ENCODE measurements at regions not wholly inside any gene's neighbourhood (a gene's known extent, or its start where the extent isn't known, plus 50 kb on each side); places are given as distances from the start of the nearest gene placed in this dataset.

DNA sequence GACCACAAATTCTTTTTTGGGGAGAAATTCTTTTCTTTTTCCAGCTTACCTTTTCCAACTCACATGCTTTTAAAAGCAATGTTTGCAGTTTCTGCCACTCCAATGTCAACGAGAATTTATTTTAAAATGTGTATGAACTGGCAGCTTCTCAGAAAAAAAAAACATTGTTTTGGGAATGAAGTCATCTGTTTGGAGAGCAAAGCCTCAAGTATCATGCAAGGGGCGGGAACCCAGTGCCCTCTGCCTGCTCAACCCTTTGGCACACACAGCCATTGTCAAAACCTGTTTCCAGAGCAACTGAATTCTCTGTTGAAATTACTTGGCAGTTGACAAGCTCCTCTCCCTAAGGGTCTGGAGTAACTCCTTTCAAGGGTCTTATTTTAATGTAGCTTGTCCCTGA is 128.5 kb downstream of the QPCT start:
- DNase-seq, result no peak

DNA sequence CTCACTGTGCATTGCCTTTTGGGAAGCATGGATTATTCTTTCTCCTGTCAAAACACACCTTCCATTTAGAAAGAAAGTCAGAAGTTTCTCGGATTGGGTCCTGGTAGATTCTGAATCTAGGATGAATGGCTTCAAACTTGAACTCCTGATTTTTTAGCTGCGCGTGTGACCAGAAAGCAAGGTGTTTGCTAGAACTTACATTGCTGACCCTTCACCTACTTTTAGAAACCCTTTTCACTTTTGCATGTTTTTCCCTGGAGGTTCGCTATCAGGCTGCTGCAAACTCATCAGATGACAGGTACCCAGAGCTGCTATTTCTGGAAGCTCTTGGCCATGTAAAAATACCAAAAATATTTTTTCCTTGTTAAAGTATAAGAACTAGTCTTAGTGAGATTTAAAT is 132.0 kb downstream of the QPCT start:
- DNase-seq, result no peak

DNA sequence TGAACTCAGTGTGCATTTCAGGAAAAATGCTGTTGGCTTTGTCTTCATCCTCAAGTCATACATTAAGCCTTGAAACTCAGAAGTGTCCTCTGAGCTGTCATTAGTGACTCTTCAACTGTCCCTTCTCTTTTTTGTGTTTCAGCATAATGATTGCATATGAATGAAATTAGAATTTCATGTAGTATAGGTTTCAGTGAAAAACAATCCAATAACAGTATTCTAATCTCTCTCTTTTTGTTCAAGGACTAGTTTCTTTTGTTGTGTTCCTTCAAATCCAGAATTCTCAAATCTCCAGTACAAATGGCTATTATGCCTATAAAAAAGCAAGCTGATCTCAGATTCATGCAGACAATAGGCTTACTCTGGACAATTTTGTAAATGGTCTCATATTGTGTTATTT is 133.5 kb downstream of the QPCT start:
- DNase-seq, result no peak

- DNase-seq, result no peak
These were observed 136.8 kb downstream of the QPCT start for GRCh38 chr2:37481244-37481643.

GRCh38 chr2:37489041-37489456 is 144.6 kb downstream of the QPCT start:
- DNase-seq, result no peak

- DNase-seq, result no peak
These were observed 145.1 kb downstream of the QPCT start for GRCh38 chr2:37489536-37489935.

- DNase-seq, result no peak
These were observed 149.0 kb downstream of the QPCT start for GRCh38 chr2:37493425-37493824.

GRCh38 chr2:37499113-37499512 is 154.7 kb downstream of the QPCT start:
- no peak for DNase-seq

DNA sequence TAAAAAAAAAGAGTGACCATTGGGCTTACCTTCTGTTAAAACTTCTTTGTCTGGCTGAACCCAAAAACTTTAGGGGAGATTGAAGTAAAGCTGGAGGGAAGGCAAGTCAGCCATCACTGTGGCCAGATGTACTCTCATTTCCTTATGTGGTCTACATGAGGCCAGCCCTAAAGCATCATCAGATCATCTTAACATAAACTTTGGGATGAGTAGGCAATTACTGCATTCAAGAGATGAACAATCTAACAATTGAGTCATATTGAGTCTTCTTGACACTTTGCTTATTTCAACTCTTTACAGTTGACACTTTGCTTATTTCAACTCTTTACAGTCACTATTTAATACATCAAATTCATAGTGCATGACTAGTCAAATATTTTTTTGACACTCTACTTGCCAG is 155.6 kb downstream of the QPCT start:
- no peak for DNase-seq

GRCh38 chr2:37501113-37501512 is 156.7 kb downstream of the QPCT start:
- no peak for DNase-seq

DNA sequence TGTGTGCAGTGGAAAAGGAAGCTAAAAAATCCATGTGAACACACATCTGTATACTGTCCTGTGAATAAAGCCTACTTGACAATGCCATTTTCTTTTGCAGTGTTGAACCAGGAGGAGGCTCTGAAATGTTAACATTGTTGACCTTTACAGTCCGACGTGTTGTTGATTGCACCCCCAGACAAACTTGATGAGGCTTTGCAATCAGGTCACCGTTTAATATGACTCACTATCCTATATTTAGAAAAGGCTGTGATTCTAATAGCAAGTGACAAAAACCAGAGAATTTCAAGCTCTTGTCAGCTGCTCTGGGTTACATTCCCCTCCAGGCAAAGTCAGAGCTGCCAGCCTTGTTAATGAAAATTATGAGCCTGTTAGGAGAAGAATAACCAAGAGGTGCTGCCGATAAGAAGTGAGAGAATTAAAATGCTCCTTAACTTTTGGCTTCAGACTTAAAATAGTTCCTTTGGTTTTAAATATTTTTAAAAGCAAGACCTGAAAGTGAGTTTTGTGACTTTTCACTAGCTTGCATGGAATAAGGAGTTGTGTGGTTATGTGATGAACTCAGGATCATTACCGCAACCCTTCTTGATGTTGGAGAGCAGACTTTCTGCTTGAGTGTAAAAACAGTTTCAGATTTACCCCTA is 162.1 kb downstream of the QPCT start:
- DNase-seq, result no peak

- DNase-seq, result no peak
These were observed 162.6 kb downstream of the QPCT start for GRCh38 chr2:37507051-37507410.

DNA sequence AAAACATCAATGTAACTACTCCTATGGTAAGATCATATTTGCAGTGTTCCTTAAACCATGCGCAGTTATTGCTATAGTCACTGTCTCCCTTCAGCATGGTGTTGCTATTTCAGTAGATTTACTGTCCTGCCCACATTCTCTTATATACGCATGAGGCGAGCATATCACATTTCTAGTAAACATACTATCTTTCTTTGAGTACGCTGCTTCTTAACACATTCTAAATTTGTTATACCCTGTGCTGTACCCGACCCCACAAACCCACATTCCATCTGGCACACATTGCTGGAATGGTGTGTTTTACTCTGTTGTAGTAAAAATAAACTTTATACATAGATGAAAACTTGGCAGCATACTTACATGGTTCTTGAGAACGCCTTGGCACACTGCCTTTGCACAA is 163.3 kb downstream of the QPCT start:
- DNase-seq, result no peak

GRCh38 chr2:37512971-37513370 is 158.5 kb downstream of the CDC42EP3 start:
- DNase-seq, result no peak

DNA sequence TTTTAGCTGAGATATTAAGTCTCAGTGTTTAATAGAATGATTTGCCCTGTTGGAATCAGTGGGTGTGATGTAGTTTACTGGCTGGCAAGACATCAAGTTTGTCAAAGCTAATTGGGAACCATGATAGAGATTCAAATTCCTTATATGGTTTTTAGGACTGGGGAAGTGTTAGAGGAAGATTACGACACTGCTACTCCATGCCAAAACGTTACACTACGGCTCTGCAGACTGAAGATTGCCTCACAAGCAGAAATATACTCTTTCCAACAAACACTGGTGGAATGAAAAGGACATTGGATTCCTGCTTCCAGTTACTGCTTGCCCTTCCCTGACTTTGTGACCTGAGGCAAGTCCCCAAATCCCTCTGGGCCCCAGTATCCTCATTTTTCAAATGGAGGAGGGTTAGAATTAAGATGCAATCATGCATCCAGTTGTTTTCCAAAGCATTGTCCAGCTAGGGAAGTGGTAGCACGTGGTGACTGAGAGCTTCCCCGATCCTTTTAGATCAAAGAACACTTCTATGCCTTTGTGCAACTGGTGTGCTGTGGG is 147.6 kb downstream of the CDC42EP3 start:
- DNase-seq, result no peak

- DNase-seq, result no peak
These were observed 145.1 kb downstream of the CDC42EP3 start for GRCh38 chr2:37526323-37526722.

GRCh38 chr2:37526856-37527255 is 144.6 kb downstream of the CDC42EP3 start:
- DNase-seq, result no peak

- no peak for DNase-seq
These were observed 144.1 kb downstream of the CDC42EP3 start for GRCh38 chr2:37527361-37527760.

DNA sequence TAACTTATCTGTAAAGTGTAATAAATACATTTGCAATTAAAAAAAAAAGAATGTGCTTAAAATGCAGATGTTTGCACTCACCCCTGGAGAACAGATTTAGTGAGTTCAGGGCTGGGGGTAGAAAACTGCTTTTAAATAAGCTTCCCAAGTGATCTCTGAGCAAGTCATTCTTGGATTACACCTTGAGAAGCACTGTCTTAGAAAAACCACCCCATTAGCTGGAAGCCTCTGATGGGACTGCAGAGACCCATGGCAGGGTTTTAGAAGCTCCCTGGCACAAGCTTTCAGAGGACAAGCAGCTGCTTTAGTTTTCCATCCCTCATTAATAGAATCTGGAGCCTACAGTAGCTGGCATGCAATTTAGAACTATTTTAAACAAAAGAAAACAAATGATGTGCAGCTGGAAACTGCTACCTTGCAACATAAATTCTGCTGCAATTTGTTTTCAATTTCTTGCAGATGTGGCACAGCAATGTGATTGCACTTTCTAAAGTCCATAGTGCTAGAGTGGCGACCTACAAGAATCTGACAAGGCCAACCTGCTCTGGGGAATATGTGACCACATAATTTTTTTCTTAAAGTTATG is 141.5 kb downstream of the CDC42EP3 start:
- no peak for DNase-seq

DNA sequence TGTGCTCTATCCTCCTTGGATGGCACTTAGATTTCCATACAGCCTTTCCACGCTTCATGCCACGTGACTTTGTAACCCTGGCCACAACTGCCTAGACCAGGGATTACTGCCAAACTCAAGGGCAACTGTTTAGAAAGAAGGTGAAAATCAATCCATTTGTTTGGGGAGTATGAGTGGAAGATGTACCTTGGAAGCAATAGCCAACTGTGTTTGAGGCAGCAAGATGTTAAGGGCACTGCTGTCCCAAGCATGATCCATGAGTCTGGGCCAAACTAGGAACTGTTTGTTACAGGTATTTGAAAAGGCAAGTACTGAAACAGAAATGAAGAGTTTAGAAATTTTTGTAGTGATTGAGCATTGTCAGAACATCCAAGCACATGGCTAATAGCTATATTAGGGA is 138.9 kb downstream of the CDC42EP3 start:
- DNase-seq, result no peak

- DNase-seq, result no peak
These were observed 134.1 kb downstream of the CDC42EP3 start for GRCh38 chr2:37537316-37537715.

- no peak for DNase-seq
These were observed 129.9 kb downstream of the CDC42EP3 start for GRCh38 chr2:37541516-37541915.

DNA sequence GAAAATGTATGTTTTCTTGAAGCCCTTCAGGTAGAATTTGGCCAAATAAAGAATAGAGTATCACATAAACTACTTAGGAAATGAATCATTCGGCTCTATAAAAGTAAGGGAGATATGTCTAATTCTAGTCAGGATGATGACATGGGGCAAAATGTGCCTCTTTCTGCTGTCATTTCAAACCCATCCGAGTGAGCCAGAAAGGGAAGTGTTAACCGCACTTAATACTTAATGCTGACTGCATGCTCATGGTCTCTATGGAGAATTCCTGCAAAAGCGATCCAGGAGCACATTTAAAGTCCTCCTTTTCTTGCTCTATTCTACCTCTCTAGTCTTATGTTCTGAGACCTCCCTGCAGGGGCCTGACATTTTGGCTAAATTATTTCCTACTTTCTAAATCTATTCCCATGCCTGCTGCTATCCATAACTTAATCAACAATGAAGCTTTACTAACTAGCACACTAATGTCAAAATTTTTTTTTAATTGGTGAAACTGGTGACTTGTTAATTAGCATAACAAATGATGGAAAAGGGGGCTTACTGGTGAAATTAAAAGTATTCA is 127.4 kb downstream of the CDC42EP3 start:
- no peak for DNase-seq

DNA sequence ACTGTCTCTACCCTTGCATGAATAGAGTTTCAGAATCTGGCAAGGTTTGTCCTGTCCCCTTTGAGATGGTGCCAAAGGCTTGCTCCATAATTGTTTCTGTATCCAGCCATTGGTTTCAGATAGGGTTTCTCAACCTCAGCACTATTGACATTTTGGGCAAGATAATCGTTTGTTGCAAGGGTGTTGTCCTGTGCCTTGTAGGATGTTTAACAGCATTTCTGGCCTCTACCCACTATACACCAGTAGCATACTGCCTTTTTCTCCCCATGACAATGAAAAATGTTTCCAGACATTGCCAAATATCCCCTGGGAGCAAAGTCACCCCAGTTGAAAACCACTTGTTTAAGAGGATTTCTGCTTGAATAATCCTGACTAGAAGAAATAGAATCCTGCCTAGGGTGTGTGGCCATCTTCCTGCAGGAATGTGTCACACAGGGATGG is 126.8 kb downstream of the CDC42EP3 start:
- DNase-seq, result no peak

- DNase-seq, result no peak
These were observed 121.8 kb downstream of the CDC42EP3 start for GRCh38 chr2:37549598-37549997.

Measured in effector CD4-positive, alpha-beta T cell (primary cell).